ENCODE measurements at regions not wholly inside any gene's neighbourhood (a gene's known extent, or its start where the extent isn't known, plus 50 kb on each side); places are given as distances from the start of the nearest gene placed in this dataset.

GRCh38 chr7:96417784-96418183, 95.9 kb upstream of the SLC25A13 start:
- TF ChIP-seq EP300 (IDR thresholded peaks at IDR 0.05) (no peak), CTCF (IDR thresholded peaks at IDR 0.05) (no peak), POLR2AphosphoS5 (IDR thresholded peaks at IDR 0.05) (no peak)

All from suprapubic skin (tissue), 4 donors.